Neuronal stem cell (in vitro differentiated cells): ENCODE measurements at regions not wholly inside any gene's neighbourhood (a gene's known extent, or its start where the extent isn't known, plus 50 kb on each side); places are given as distances from the start of the nearest gene placed in this dataset.
A peak's percentile ranks its signal among the peaks of the same experiment; 100 is the strongest.

Source experiments
- DNase-seq: peaks from one replicate; pipeline ENCODE4 v3.0.0-alpha.2; 2013; ENCODE audit warnings: low spot score
- H2AFZ ChIP-seq: one replicate; pipeline ENCODE4 v1.6.1; 2013; ENCODE audit warnings: mild to moderate bottlenecking, low read length, inconsistent platforms
- H2AK5ac ChIP-seq: 2 replicates; pipeline ENCODE4 v1.6.1; 2013; ENCODE audit warnings: low read depth, mild to moderate bottlenecking, inconsistent platforms, low read length, moderate library complexity, mixed read lengths
- H2BK120ac ChIP-seq: 2 replicates; pipeline ENCODE4 v1.6.1; 2013; ENCODE audit warnings: low read depth, mild to moderate bottlenecking, inconsistent platforms, low read length, moderate library complexity, mixed read lengths
- H2BK12ac ChIP-seq: one replicate; pipeline ENCODE4 v1.6.1; 2013; ENCODE audit warnings: low read length, inconsistent platforms
- H2BK15ac ChIP-seq: 2 replicates; pipeline ENCODE4 v1.6.1; 2013; ENCODE audit warnings: mild to moderate bottlenecking, low read length, inconsistent platforms, mixed read lengths
- H2BK5ac ChIP-seq: one replicate; pipeline ENCODE4 v1.6.1; 2013; ENCODE audit warnings: inconsistent platforms, mild to moderate bottlenecking, low read length, moderate library complexity
- H3K14ac ChIP-seq: one replicate; pipeline ENCODE4 v1.6.1; 2013; ENCODE audit warnings: low read length, inconsistent platforms
- H3K18ac ChIP-seq: 2 replicates; pipeline ENCODE4 v1.6.1; 2013; ENCODE audit warnings: low read length, inconsistent platforms
- H3K23ac ChIP-seq: 2 replicates; pipeline ENCODE4 v1.6.1; 2013; ENCODE audit warnings: low read depth, mild to moderate bottlenecking, mixed read lengths, low read length, inconsistent platforms; ENCODE audit not compliant: poor library complexity
- H3K27ac ChIP-seq: replicated peaks from 3 replicates; pipeline ENCODE4 v1.5.1; 2013; ENCODE audit warnings: low read length, inconsistent platforms
- H3K27me3 ChIP-seq, 3 experiments: 2 replicates each; pipeline ENCODE4 v1.6.1; 2013; ENCODE audit warnings: low read length in 3 of 3, mild to moderate bottlenecking in 2 of 3, inconsistent platforms in 1 of 3, low read depth in 1 of 3, mixed read lengths in 1 of 3, moderate library complexity in 1 of 3; ENCODE audit not compliant: control insufficient read depth in 3 of 3, insufficient read depth in 3 of 3
- H3K36me3 ChIP-seq, 2 donors: replicated peaks in 1 of 2; 2 replicates each; pipeline ENCODE4 v1.6.1; 2013; ENCODE audit warnings: low read length in 2 of 2; ENCODE audit not compliant: control insufficient read depth in 2 of 2, insufficient read depth in 2 of 2
- H3K4ac ChIP-seq: 2 replicates; pipeline ENCODE4 v1.6.1; 2013; ENCODE audit warnings: inconsistent platforms, mild to moderate bottlenecking, low read length, moderate library complexity
- H3K4me1 ChIP-seq, 2 donors: 1 replicate in 1 of 2; 2 replicates in 1 of 2; pipeline ENCODE4 v1.6.1; 2013; ENCODE audit warnings: low read length in 2 of 2, low read depth in 1 of 2; ENCODE audit not compliant: control insufficient read depth in 2 of 2, insufficient read depth in 1 of 2
- H3K4me2 ChIP-seq: one replicate; pipeline ENCODE4 v1.6.1; 2013; ENCODE audit warnings: mild to moderate bottlenecking, low read length, inconsistent platforms; ENCODE audit not compliant: insufficient read depth, poor library complexity, severe bottlenecking
- H3K4me3 ChIP-seq, 2 donors: 2 replicates each; pipeline ENCODE4 v1.5.1; 2013; ENCODE audit warnings: low read length in 2 of 2, mild to moderate bottlenecking in 2 of 2, inconsistent platforms in 1 of 2, moderate library complexity in 1 of 2
- H3K79me1 ChIP-seq: one replicate; pipeline ENCODE4 v1.6.1; 2013; ENCODE audit warnings: low read depth, mild to moderate bottlenecking, inconsistent platforms, low read length, moderate library complexity
- H3K9ac ChIP-seq: one replicate; pipeline ENCODE4 v1.6.1; 2013; ENCODE audit warnings: mild to moderate bottlenecking, low read depth, low read length, inconsistent platforms; ENCODE audit not compliant: poor library complexity
- H3K9me3 ChIP-seq, 2 donors: replicated peaks in 1 of 2; 2 replicates each; pipeline versions ENCODE3 to v1.6.1; 2013; ENCODE audit warnings: low read length in 2 of 2, mild to moderate bottlenecking in 2 of 2, inconsistent platforms in 1 of 2, low read depth in 1 of 2, mixed read lengths in 1 of 2, moderate library complexity in 1 of 2; ENCODE audit not compliant: control insufficient read depth in 2 of 2, insufficient read depth in 1 of 2
- H4K8ac ChIP-seq: one replicate; pipeline ENCODE4 v1.6.1; 2013; ENCODE audit warnings: low read depth, mild to moderate bottlenecking, inconsistent platforms, low read length, moderate library complexity
- H4K91ac ChIP-seq: one replicate; pipeline ENCODE4 v1.6.1; 2013; ENCODE audit warnings: low read length, low read depth, mild to moderate bottlenecking, inconsistent platforms; ENCODE audit not compliant: poor library complexity
- WGBS, 2 donors: extraction: QIAGEN DNeasy Blood & Tissue Kit; methylation state at CpG; one replicate each; pipeline ENCODE4 v1.1.7; 2013; ENCODE audit warnings: missing lambda C conversion rate in 2 of 2, mixed read lengths in 1 of 2; ENCODE audit not compliant: insufficient read length in 2 of 2, insufficient replicate concordance in 1 of 2; ENCODE audit errors: extremely low coverage in 2 of 2; 5-methylcytosine and 5-hydroxymethylcytosine counted together

DNA sequence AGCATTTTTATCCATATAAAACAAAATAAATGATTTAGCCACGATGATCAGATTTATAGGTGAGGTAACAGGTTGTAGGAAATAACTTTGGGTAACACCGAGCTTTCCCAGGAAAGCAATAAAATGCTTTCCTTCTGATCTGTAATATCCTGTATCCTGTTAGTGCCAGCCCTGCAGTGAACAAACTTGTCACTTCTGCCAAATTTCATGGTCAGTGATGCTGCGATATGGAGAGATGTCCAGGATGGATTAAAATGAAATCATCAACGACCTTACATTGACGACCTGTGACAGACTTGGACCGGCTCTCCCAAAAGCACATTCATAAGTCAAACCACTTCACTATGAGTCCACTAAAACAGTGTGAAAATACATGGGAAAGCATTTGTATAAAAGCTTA lies 608.0 kb upstream of the NRP1 start:
- H3K9ac ChIP-seq, result no peak overlapping the region
- H2BK120ac ChIP-seq, result no peak overlapping the region
- no peak overlapping the region for H4K91ac ChIP-seq
- WGBS, 2 donors, result no CpG with 5 or more reads among the region's 6 CpGs
- H3K36me3 ChIP-seq, result no peaks in the 10 kb centered on the region
- no peak overlapping the region for H2BK5ac ChIP-seq
- H2AFZ ChIP-seq, result no peak overlapping the region
- no peaks in the 10 kb centered on the region for H3K79me1 ChIP-seq
- no peak overlapping the region for H3K4me3 ChIP-seq
- H3K27me3 ChIP-seq, result no peaks in the 10 kb centered on the region
- no peak overlapping the region for H3K4me2 ChIP-seq
- no peak overlapping the region for H3K18ac ChIP-seq
- H3K27ac ChIP-seq, result no peak overlapping the region
- H3K23ac ChIP-seq, result no peak overlapping the region
- H2AK5ac ChIP-seq, result no peak overlapping the region
- DNase-seq, result no peak
- H4K8ac ChIP-seq, result no peak overlapping the region
- no peak overlapping the region for H3K4ac ChIP-seq
- H3K4me1 ChIP-seq, result peaks cover 0 to 18% of the 10 kb centered on the region in 2 donors
- no peaks in the 10 kb centered on the region for H3K9me3 ChIP-seq
- H2BK15ac ChIP-seq, result no peak overlapping the region
- no peak overlapping the region for H2BK12ac ChIP-seq
- H3K14ac ChIP-seq, result no peak overlapping the region

DNA sequence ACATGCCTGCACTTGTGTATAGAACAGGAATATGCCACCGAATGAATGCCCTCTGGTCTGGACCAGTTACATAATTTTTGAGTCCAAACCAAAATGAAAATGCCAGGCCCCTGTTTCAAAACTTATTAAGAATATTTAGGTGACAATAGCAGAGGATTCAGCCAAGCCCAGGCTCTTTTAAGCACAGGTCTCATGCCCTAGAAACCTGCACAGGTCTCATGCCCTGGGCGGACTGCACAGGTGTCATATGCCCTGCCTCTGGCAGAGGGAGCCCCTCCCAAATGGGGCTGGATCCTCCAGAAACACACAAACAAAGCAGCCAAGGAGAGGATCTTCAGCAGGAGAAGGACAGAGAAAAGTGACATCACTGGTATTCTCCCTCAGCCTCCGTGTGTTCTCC lies 605.4 kb upstream of the NRP1 start:
- no peak for DNase-seq
- Histone ChIP-seq H2AFZ (peak overlapping the region; percentile 53), H3K9ac (no peak overlapping the region), H3K4ac (no peak overlapping the region), H3K4me2 (no peak overlapping the region), H3K4me3 (no peak overlapping the region), H3K27ac (no peak overlapping the region), H3K4me1 (peaks cover 0 to 29% of the 10 kb centered on the region in 2 donors), H3K18ac (no peak overlapping the region), H2BK5ac (no peak overlapping the region), H2BK120ac (no peak overlapping the region), H4K8ac (no peak overlapping the region), H3K14ac (no peak overlapping the region), H3K36me3 (no peaks in the 10 kb centered on the region), H2BK12ac (no peak overlapping the region), H3K79me1 (no peaks in the 10 kb centered on the region), H2AK5ac (no peak overlapping the region), H3K27me3 (no peaks in the 10 kb centered on the region), H3K23ac (no peak overlapping the region), H2BK15ac (no peak overlapping the region), H4K91ac (no peak overlapping the region), H3K9me3 (no peaks in the 10 kb centered on the region)
- no CpG with 5 or more reads among the region's 3 CpGs for WGBS, 2 donors

DNA sequence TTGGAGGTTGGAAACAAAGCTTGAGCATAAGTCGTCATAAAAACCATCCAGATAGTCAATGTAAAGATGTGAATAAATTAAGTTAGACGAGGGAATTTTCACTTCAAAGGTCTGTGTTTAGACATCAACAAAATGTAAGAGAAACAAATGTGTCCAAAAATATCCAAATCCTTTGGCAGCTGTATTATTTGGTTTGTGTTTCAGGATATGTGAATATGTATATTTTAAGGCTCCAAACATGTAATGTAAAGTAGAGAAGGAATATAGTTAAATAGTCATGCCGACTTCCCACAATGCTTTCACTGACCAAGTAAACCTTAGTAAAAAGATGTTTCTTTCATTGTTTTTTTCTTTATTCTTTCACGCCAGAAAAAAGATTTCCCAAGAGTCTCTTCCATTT lies 604.9 kb upstream of the NRP1 start:
- H2BK120ac ChIP-seq, result no peak overlapping the region
- no peak overlapping the region for H4K8ac ChIP-seq
- WGBS, 2 donors, result no CpG with 5 or more reads among the region's 4 CpGs

DNA sequence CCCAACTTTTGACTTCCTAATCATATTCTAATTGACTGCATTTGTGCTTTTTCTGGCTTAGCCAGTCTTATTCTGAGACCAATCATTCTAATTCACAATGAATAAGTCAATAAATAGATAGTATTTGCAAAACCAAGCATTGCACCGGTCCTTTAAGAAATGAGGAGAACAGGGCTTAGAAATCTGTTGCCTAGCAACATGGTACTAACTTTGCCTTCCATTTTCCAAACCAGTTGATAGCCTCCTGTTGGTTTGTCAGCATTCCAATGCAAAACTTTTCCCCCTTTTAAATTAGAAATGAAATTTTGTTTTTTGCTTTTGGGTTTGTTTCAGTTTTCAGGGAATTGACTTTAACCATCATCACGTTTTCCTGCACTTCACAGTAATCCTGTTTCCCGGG lies 603.5 kb upstream of the NRP1 start:
- H3K14ac ChIP-seq, result no peak overlapping the region
- H4K8ac ChIP-seq, result no peak overlapping the region
- no peak overlapping the region for H4K91ac ChIP-seq
- no peaks in the 10 kb centered on the region for H3K79me1 ChIP-seq
- no peaks in the 10 kb centered on the region for H3K36me3 ChIP-seq
- H3K4me2 ChIP-seq, result no peak overlapping the region
- no peak overlapping the region for H2AFZ ChIP-seq
- no peaks in the 10 kb centered on the region for H3K9me3 ChIP-seq
- H3K4me1 ChIP-seq, result peaks cover 0 to 31% of the 10 kb centered on the region in 2 donors
- H3K9ac ChIP-seq, result no peak overlapping the region
- no peak overlapping the region for H2BK5ac ChIP-seq
- H3K27me3 ChIP-seq, result no peaks in the 10 kb centered on the region
- no CpG with 5 or more reads among the region's 3 CpGs for WGBS, 2 donors
- DNase-seq, result no peak
- H2BK12ac ChIP-seq, result no peak overlapping the region
- H3K4me3 ChIP-seq, result no peak overlapping the region
- no peak overlapping the region for H3K27ac ChIP-seq
- no peak overlapping the region for H3K18ac ChIP-seq
- H2BK120ac ChIP-seq, result no peak overlapping the region
- H2AK5ac ChIP-seq, result no peak overlapping the region
- H3K4ac ChIP-seq, result no peak overlapping the region
- H3K23ac ChIP-seq, result no peak overlapping the region
- no peak overlapping the region for H2BK15ac ChIP-seq

More for the DNA sequence above, 604.9 kb upstream of the NRP1 start:
- Histone ChIP-seq H2BK12ac (no peak overlapping the region), H3K27me3 (no peaks in the 10 kb centered on the region), H3K4me3 (no peak overlapping the region), H3K14ac (no peak overlapping the region), H2BK5ac (no peak overlapping the region), H3K9ac (no peak overlapping the region), H3K9me3 (no peaks in the 10 kb centered on the region), H2AK5ac (no peak overlapping the region), H3K27ac (no peak overlapping the region), H3K4ac (no peak overlapping the region), H3K36me3 (no peaks in the 10 kb centered on the region), H3K18ac (no peak overlapping the region), H4K91ac (no peak overlapping the region), H3K4me2 (no peak overlapping the region), H3K79me1 (no peaks in the 10 kb centered on the region), H3K23ac (no peak overlapping the region), H3K4me1 (peaks cover 0 to 31% of the 10 kb centered on the region in 2 donors), H2AFZ (no peak overlapping the region), H2BK15ac (no peak overlapping the region)
- DNase-seq, result no peak
